Endothelial cell (in vitro differentiated cells): ENCODE measurements at regions not wholly inside any gene's neighbourhood (a gene's known extent, or its start where the extent isn't known, plus 50 kb on each side); places are given as distances from the start of the nearest gene placed in this dataset.
A peak's percentile ranks its signal among the peaks of the same experiment; 100 is the strongest.
"Not testable (repeated sequence)": the region's sequence is repeated elsewhere in the genome, so short reads cannot be mapped to it uniquely, and the experiment has no call there.

ENCODE experiments used
- DNase-seq: peaks from one replicate; pipeline ENCODE4 v3.0.0; 2021; ENCODE audit warnings: low spot score
- H3K27ac Mint-ChIP-seq: one replicate; pipeline ENCODE4 v1.8.0; 2021; ENCODE audit warnings: mixed read lengths, inconsistent platforms; ENCODE audit not compliant: unreplicated experiment
- H3K27me3 Mint-ChIP-seq: one replicate; pipeline ENCODE4 v1.8.0; 2021; ENCODE audit warnings: mild to moderate bottlenecking, moderate library complexity, mixed read lengths, inconsistent platforms; ENCODE audit not compliant: unreplicated experiment
- H3K36me3 Mint-ChIP-seq: one replicate; pipeline ENCODE4 v1.8.0; 2021; ENCODE audit warnings: mild to moderate bottlenecking, low read depth, mixed read lengths, inconsistent platforms; ENCODE audit not compliant: unreplicated experiment
- H3K4me1 Mint-ChIP-seq: one replicate; pipeline ENCODE4 v1.8.0; 2021; ENCODE audit warnings: mild to moderate bottlenecking, mixed read lengths, inconsistent platforms; ENCODE audit not compliant: unreplicated experiment
- H3K4me3 Mint-ChIP-seq: one replicate; pipeline ENCODE4 v1.8.0; 2021; ENCODE audit warnings: mild to moderate bottlenecking, mixed read lengths, inconsistent platforms; ENCODE audit not compliant: unreplicated experiment
- H3K9me3 Mint-ChIP-seq: one replicate; pipeline ENCODE4 v1.8.0; 2021; ENCODE audit warnings: mixed read lengths, inconsistent platforms; ENCODE audit not compliant: unreplicated experiment
- CTCF ChIP-seq: fragments of 200-600 bp; sonication (generic); IDR thresholded peaks from one replicate; pipeline ENCODE4 v1.5.0; 2021; ENCODE audit warnings: antibody characterized with exemption; ENCODE audit not compliant: unreplicated experiment

DNA sequence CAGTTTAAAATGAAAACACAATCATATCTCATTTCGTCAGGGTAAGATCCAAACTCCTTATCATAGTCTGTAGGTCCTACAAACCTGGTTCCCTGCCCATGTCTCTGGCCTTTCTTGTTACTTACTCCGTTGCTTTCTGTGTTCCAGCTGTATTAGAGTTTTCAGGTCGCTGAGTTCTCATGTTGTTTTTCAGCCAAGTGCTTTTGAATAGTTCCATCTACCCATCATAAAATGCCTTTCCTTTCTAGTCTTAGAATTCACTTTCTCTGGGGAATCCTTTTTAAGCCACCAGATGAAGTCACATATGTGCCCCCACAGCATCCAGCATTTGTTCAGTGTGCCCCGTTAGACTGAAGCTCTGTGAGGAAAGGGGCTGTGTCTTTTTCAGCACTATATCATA lies 228.7 kb downstream of the YTHDC2 start:
- TF ChIP-seq CTCF, result no peak
- no peak for DNase-seq
- Mint-ChIP-seq H3K27ac (no peak overlapping the region), H3K27me3 (no peaks in the 10 kb centered on the region), H3K36me3 (no peaks in the 10 kb centered on the region), H3K4me3 (no peak overlapping the region), H3K4me1 (no peaks in the 10 kb centered on the region), H3K9me3 (no peaks in the 10 kb centered on the region)

- Mint-ChIP-seq H3K4me3 (no peak overlapping the region), H3K9me3 (no peaks in the 10 kb centered on the region), H3K27ac (no peak overlapping the region), H3K36me3 (no peaks in the 10 kb centered on the region), H3K27me3 (no peaks in the 10 kb centered on the region), H3K4me1 (peaks cover 1% of the 10 kb centered on the region)
- no peak for DNase-seq
- no peak for TF ChIP-seq CTCF
Observed at GRCh38 chr5:113742639-113743038, 229.1 kb downstream of the YTHDC2 start.

DNA sequence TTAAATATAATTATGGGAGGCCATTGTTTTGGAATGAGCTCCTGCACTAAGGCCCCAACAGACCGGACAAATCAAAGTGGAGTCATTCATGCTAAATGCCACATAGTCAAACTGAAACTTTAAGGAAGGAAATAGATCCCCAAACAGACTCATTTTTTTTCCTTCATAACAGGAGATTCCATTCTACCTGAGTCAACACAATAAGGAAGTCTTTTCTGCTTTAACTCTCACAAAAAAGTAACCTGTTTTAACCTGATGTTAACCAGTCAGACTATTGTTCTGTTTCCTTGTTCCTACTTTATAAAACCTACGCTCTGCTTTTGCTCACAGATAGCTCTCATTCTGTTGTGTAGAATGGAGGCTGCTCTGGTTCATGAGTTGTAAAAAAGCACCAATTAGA lies 234.9 kb downstream of the YTHDC2 start:
- Mint-ChIP-seq H3K9me3 (no peaks in the 10 kb centered on the region), H3K27me3 (no peaks in the 10 kb centered on the region), H3K4me1 (peaks cover 20% of the 10 kb centered on the region), H3K4me3 (no peak overlapping the region), H3K27ac (peak overlapping the region; percentile 87), H3K36me3 (peaks cover 4% of the 10 kb centered on the region)
- no peak for TF ChIP-seq CTCF
- DNase-seq, result no peak

DNA sequence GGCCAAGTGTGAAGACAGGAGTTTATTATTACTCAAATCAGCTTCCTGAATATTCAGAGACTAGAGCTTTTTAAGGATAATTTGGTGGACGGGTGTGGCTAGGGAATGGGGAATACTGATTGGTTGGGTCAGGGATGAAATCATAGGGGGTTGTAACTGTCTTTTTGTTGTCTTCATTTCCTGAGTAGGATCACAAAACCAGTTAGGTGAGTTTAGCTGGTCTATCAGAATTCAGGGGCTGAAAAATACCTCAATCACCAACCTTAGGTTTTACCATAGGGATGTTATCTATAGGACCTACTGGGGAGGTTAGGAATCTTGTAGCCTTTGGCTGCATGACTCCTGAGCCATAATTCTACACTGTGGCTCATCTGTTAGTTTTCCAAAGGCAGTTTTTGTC lies 235.8 kb downstream of the YTHDC2 start:
- no peak for DNase-seq
- Mint-ChIP-seq H3K27ac (peak overlapping the region; percentile 72), H3K4me1 (peaks cover 20% of the 10 kb centered on the region), H3K27me3 (no peaks in the 10 kb centered on the region), H3K36me3 (peaks cover 4% of the 10 kb centered on the region), H3K9me3 (no peaks in the 10 kb centered on the region), H3K4me3 (no peak overlapping the region)
- TF ChIP-seq CTCF, result no peak

GRCh38 chr5:113753182-113753581 lies 239.7 kb downstream of the YTHDC2 start:
- peaks cover 17% of the 10 kb centered on the region for H3K4me1 Mint-ChIP-seq
- H3K27me3 Mint-ChIP-seq, H3K9me3 Mint-ChIP-seq, H3K4me3 Mint-ChIP-seq, DNase-seq, H3K36me3 Mint-ChIP-seq, H3K27ac Mint-ChIP-seq: not testable (repeated sequence)

GRCh38 chr5:113755516-113755915 lies 242.0 kb downstream of the YTHDC2 start:
- Mint-ChIP-seq H3K9me3 (no peaks in the 10 kb centered on the region), H3K27ac (no peak overlapping the region), H3K4me3 (no peak overlapping the region), H3K27me3 (peaks cover 1% of the 10 kb centered on the region), H3K36me3 (peaks cover 4% of the 10 kb centered on the region), H3K4me1 (peaks cover 3% of the 10 kb centered on the region)
- TF ChIP-seq CTCF, result no peak
- no peak for DNase-seq
